Lung (tissue), 11 donors: ENCODE measurements at regions not wholly inside any gene's neighbourhood (a gene's known extent, or its start where the extent isn't known, plus 50 kb on each side); places are given as distances from the start of the nearest gene placed in this dataset.
"Not testable (repeated sequence)": the region's sequence is repeated elsewhere in the genome, so short reads cannot be mapped to it uniquely, and the experiment has no call there.

Experiments used
- ATAC-seq: fragments of 200-7000 bp; cut with Tn5 transposase; one replicate; pipeline ENCODE4 v1.9.1; 2020; ENCODE audit warnings: moderate number of reproducible peaks; ENCODE audit not compliant: insufficient read depth, low FRiP score
- DNase-seq, 3 donors: peaks; one replicate each; pipeline ENCODE4 v3.0.0-alpha.2; 2013 to 2017
- H3K27ac ChIP-seq, 2 donors: one replicate each; pipeline ENCODE4 v1.5.1; 2013; ENCODE audit warnings: mild to moderate bottlenecking in 2 of 2, moderate library complexity in 2 of 2, control low read depth in 1 of 2, inconsistent platforms in 1 of 2, low read depth in 1 of 2, low read length in 1 of 2
- H3K27me3 ChIP-seq, 3 donors: one replicate each; pipeline ENCODE4 v1.5.1; 2013; ENCODE audit warnings: low read length in 2 of 3; ENCODE audit not compliant: control insufficient read depth in 3 of 3, insufficient read depth in 3 of 3
- H3K36me3 ChIP-seq, 4 donors: one replicate each; pipeline ENCODE4 v1.5.1; 2013; ENCODE audit warnings: low read length in 4 of 4, mild to moderate bottlenecking in 1 of 4, moderate library complexity in 1 of 4; ENCODE audit not compliant: control insufficient read depth in 4 of 4, insufficient read depth in 4 of 4
- H3K4me1 ChIP-seq, 5 donors: one replicate each; pipeline ENCODE4 v1.5.1; 2013; ENCODE audit warnings: low read length in 5 of 5, mild to moderate bottlenecking in 2 of 5, moderate library complexity in 1 of 5; ENCODE audit not compliant: control insufficient read depth in 5 of 5, insufficient read depth in 5 of 5
- H3K4me3 ChIP-seq: one replicate; pipeline ENCODE4 v1.5.1; 2013; ENCODE audit warnings: mild to moderate bottlenecking, control low read depth, moderate library complexity
- H3K9ac ChIP-seq, 2 donors: one replicate each; pipeline ENCODE4 v1.5.1; 2013; ENCODE audit warnings: low read length in 2 of 2, control low read depth in 1 of 2; ENCODE audit not compliant: insufficient read depth in 1 of 2
- H3K9me3 ChIP-seq, 4 donors: one replicate each; pipeline ENCODE4 v1.5.1; 2013; ENCODE audit warnings: low read length in 3 of 4, mild to moderate bottlenecking in 1 of 4, moderate library complexity in 1 of 4; ENCODE audit not compliant: control insufficient read depth in 4 of 4, insufficient read depth in 3 of 4
- WGBS, 2 donors: extraction: QIAGEN DNeasy Blood & Tissue Kit; methylation state at CpG; one replicate each; pipeline ENCODE4 v1.1.7; 2013; 5-methylcytosine and 5-hydroxymethylcytosine counted together
- TF ChIP-seq, protein P1 (sequence below): IDR thresholded peaks from 2 replicates; pipeline ENCODE4 v1.5.1; 2012; ENCODE audit warnings: mild to moderate bottlenecking; ENCODE audit errors: control extremely low read depth, extremely low read depth
- donor health status: control.
- donor health status: control.
- donor health status: Bipolar disorder and iron deficiency.
- donor health status: healthy.
- donor health status: DM: yes; HTN: yes; CAD: no.

DNA sequence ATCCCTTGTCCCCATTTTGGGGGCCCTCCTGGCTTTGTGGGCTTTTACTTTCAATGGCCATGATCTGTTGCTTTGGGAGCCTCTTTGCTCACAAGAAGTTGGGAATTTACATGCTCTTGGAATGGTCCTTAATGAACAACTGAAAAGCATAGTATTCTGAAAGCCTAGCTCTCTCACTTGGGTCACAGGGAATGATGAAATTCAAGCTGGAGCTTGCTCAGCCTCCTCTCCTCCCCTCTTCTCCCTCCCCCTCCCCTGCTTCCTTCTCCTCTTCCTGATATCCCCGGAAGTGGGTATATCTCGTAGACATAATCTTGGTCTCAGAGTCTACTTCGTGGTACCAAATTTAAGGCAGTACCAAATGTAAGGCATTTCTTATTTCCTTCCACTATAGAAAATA, 400.6 kb upstream of the NR3C2 start:
- Histone ChIP-seq H3K27me3 (no peaks in the 10 kb centered on the region), H3K9me3 (no peaks in the 10 kb centered on the region), H3K27ac (no peak overlapping the region), H3K9ac (no peak overlapping the region), H3K4me3 (no peak overlapping the region), H3K4me1 (no peaks in the 10 kb centered on the region), H3K36me3 (no peaks in the 10 kb centered on the region)
- no peak for ATAC-seq
- TF ChIP-seq, protein P1, sequence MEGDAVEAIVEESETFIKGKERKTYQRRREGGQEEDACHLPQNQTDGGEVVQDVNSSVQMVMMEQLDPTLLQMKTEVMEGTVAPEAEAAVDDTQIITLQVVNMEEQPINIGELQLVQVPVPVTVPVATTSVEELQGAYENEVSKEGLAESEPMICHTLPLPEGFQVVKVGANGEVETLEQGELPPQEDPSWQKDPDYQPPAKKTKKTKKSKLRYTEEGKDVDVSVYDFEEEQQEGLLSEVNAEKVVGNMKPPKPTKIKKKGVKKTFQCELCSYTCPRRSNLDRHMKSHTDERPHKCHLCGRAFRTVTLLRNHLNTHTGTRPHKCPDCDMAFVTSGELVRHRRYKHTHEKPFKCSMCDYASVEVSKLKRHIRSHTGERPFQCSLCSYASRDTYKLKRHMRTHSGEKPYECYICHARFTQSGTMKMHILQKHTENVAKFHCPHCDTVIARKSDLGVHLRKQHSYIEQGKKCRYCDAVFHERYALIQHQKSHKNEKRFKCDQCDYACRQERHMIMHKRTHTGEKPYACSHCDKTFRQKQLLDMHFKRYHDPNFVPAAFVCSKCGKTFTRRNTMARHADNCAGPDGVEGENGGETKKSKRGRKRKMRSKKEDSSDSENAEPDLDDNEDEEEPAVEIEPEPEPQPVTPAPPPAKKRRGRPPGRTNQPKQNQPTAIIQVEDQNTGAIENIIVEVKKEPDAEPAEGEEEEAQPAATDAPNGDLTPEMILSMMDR = no peak
- DNase-seq = no peak
- WGBS, 2 donors = 75 to 83% methylated on average over 3 of the region's 3 CpGs

DNA sequence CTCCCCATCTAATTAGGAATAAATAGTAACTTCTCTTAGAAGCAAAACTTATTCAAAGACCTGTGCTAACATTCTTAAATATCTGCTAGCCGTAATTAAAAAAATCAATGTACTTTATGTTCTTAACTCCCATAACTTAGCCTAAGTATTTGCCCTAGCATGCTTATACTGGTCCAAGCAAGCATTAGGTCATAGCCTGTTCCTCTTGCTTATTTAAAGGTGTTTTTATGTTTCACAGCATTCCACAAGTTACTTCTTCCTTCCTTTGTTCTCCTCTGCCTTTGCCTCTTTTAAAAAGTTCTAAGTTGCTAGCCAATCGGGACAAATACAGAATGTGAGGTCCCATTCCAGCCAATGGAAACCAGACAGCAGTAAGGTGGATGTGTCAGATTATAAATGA, 395.4 kb upstream of the NR3C2 start:
- H3K9me3 ChIP-seq, H3K4me1 ChIP-seq, H3K4me3 ChIP-seq, DNase-seq, H3K36me3 ChIP-seq, H3K27me3 ChIP-seq, H3K27ac ChIP-seq, ATAC-seq, H3K9ac ChIP-seq: not testable (repeated sequence)
- WGBS, 2 donors = 83 to 86% methylated on average over 2 of the region's 2 CpGs

DNA sequence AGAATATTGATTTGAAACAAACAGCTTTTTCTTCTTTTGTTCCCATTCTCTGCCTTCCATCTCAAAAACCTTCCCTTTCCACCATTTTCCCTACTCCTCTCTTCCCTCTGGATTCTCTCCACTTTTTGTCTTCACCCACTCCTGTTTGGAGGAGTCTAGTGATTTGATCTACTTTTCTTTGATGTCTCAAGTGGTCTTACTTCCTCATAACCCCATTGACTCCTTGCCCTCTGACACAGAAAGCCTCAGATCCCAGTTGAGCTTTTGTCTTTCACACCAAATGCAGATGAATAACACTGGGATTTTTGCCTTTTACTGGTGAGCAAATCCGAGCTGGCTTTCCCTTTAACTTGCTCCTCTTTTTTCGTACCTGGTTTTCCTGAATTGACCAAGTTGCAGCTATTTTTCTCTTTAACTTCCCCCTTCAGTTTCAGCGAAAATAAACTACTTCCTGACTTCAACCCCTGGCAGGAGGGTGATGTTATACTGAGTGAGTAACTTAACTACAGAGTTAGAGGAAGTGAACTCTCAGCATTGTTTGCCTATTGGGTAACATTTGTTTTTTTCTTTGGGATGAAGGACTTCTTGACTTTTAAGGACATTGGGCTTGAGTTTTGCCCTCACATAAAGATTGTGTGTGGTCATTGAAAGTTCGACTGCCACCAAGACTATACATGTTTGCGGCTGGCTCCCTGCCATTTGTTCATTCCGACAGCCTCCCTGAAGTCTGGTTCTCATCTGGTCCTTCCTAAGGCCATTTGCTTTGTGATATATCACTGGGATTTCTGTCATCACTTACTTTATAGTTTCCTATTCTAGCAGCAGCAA, 392.8 kb upstream of the NR3C2 start:
- Histone ChIP-seq H3K4me1 (peaks cover 0 to 7% (median 2%) of the 10 kb centered on the region in 5 donors), H3K4me3 (no peak overlapping the region), H3K9me3 (peaks cover 0 to under 1% (median under 1%) of the 10 kb centered on the region in 4 donors), H3K27me3 (no peaks in the 10 kb centered on the region), H3K36me3 (no peaks in the 10 kb centered on the region), H3K27ac (peak overlapping the region in 1 of 2 donors; percentile 84), H3K9ac (no peak overlapping the region)
- WGBS, 2 donors = 19 to 20% methylated on average over 6 of the region's 6 CpGs
- TF ChIP-seq, protein P1 = no peak
- peak; percentile 74 for ATAC-seq
- DNase-seq = peak; percentile 74 to 87 (median 80)

DNA sequence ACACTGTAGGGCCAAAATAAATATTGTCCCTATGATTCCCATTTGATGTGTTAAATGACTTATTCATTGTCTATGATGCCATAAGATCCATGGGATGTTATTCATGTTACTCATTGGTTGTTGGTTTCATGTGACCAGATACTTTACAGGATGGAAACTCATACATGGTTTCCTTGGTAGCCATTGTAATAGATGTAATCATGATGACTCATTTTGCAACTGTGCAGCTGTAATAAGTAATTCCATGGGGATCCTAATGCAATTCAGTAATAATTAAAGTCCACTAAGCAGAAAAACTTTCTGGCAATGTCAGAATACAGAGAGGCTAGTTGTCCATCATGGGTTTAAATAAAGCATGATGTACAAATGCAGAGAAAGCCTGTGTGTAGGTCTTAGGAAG, 389.7 kb upstream of the NR3C2 start:
- Histone ChIP-seq H3K9ac (no peak overlapping the region), H3K9me3 (peaks cover 0 to 4% (median 1%) of the 10 kb centered on the region in 4 donors), H3K27ac (no peak overlapping the region), H3K27me3 (no peaks in the 10 kb centered on the region), H3K36me3 (no peaks in the 10 kb centered on the region), H3K4me1 (peaks cover 1 to 28% (median 3%) of the 10 kb centered on the region in 5 donors), H3K4me3 (no peak overlapping the region)
- TF ChIP-seq, protein P1 = no peak
- no peak for ATAC-seq
- DNase-seq = no peak
